ENCODE measurements at regions not wholly inside any gene's neighbourhood (a gene's known extent, or its start where the extent isn't known, plus 50 kb on each side); places are given as distances from the start of the nearest gene placed in this dataset.

DNA sequence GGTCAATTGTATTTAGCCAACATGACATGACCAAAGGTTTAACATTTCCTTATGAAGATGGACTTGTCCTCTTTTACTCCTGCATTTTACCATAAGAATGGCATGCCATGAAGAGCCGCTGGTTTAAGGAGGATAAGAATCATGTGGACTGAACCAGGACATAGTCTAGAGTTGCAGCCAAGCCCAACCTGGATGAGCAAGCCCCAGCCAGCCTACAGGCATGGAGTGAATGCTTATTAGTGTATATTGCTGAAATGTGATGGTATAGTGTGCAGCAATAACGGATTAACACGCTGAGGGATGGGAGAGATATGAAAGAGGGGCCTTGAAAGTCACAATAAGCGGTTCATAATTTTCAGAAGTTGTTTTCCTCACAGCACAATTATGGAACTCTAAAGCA is 523.2 kb downstream of the NTRK2 start:
- no peak for TF ChIP-seq POLR2A (IDR thresholded peaks at IDR 0.05)
- TF ChIP-seq, protein P1, sequence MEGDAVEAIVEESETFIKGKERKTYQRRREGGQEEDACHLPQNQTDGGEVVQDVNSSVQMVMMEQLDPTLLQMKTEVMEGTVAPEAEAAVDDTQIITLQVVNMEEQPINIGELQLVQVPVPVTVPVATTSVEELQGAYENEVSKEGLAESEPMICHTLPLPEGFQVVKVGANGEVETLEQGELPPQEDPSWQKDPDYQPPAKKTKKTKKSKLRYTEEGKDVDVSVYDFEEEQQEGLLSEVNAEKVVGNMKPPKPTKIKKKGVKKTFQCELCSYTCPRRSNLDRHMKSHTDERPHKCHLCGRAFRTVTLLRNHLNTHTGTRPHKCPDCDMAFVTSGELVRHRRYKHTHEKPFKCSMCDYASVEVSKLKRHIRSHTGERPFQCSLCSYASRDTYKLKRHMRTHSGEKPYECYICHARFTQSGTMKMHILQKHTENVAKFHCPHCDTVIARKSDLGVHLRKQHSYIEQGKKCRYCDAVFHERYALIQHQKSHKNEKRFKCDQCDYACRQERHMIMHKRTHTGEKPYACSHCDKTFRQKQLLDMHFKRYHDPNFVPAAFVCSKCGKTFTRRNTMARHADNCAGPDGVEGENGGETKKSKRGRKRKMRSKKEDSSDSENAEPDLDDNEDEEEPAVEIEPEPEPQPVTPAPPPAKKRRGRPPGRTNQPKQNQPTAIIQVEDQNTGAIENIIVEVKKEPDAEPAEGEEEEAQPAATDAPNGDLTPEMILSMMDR (IDR thresholded peaks at IDR 0.05): no peak
